ENCODE measurements at regions not wholly inside any gene's neighbourhood (a gene's known extent, or its start where the extent isn't known, plus 50 kb on each side); places are given as distances from the start of the nearest gene placed in this dataset.

DNA sequence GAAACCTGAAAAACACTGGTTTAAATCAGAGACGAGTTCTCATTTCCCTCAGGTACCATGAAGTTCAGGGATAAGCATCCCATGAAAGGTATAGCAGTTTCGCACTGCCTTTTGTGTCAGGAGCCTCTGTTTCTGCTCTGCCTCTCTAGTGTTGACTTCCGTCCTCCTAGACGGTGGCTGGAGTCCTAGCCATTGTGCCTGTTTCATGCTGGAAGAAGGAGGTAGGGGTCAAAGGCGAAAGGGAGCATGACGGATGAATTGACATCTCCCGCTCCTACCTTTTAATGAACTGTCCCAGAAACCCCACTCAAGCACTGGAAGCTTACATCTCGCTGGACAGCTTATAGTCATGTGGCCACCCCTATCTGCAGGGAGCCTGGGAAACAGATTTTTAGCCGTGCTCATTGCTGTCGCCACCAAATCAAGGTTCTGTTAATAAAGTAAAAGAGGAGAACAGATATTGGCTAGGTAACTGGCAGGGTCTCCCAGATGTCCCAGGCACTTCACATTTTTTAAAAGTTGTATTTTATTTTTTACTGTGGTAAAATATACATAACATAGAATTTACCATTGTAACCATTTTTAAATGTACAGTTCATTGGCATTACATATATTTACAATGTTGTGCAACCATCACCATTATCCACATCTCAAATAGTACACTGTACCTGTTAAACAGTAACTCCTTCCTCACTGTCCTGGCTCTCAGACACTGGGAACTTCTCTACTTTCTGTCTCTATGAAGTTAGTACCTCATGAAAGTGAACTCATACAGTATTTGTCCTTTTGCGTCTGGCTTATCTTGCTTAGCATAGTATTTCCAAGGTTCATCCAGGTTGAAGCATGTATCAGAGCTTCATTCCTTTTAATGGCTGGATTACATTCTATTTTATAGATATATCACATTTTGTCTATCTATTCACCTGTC is 55.0 kb upstream of the CTLA4 start (continued):
- TF ChIP-seq, protein P1, sequence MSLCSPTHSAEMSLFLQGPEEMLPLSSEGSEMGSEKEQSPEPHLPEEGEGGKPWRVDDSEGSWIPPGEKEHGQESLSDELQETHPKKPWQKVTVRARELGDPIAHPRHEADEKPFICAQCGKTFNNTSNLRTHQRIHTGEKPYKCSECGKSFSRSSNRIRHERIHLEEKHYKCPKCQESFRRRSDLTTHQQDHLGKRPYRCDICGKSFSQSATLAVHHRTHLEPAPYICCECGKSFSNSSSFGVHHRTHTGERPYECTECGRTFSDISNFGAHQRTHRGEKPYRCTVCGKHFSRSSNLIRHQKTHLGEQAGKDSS (CRISPR knock-in tag; IDR thresholded peaks at IDR 0.05; ENCODE audit: borderline replicate concordance, low read depth), result no peak
- TF ChIP-seq RFXANK (CRISPR knock-in tag; IDR thresholded peaks at IDR 0.05), result no peak
- TF ChIP-seq ZNF790 (CRISPR knock-in tag; IDR thresholded peaks at IDR 0.05; ENCODE audit: borderline replicate concordance), result no peak
- 0 out of 2 replicates have a peak, but pooled peaks have one; percentile 38 for TF ChIP-seq ZNF792 (CRISPR knock-in tag; IDR thresholded peaks at IDR 0.05)
- peak; percentile 84 for TF ChIP-seq HDAC2 (CRISPR knock-in tag; IDR thresholded peaks at IDR 0.05)
- no peak; the same call in 1 of the 2 replicates for TF ChIP-seq FOXP1 (IDR thresholded peaks at IDR 0.05)
- TF ChIP-seq FOXP1 (CRISPR knock-in tag; IDR thresholded peaks at IDR 0.05), result peak; percentile 76
- peak; percentile 95; the same call in 1 of the 2 replicates for TF ChIP-seq FOXJ3 (CRISPR knock-in tag; IDR thresholded peaks at IDR 0.05; ENCODE audit: borderline replicate concordance)
- no peak for TF ChIP-seq ZSCAN30 (CRISPR knock-in tag; IDR thresholded peaks at IDR 0.05)
- TF ChIP-seq ZNF253 (CRISPR knock-in tag; IDR thresholded peaks at IDR 0.05; ENCODE audit: borderline replicate concordance), result no peak
- TF ChIP-seq GFI1 (CRISPR knock-in tag; IDR thresholded peaks at IDR 0.05; ENCODE audit: borderline replicate concordance), result peak; percentile 75
- peak; percentile 76 for TF ChIP-seq TARDBP (CRISPR knock-in tag; IDR thresholded peaks at IDR 0.05)
- no peak for TF ChIP-seq TMF1 (CRISPR knock-in tag; IDR thresholded peaks at IDR 0.05; ENCODE audit: low read depth)
- TF ChIP-seq SRSF9 (IDR thresholded peaks at IDR 0.05; ENCODE audit: borderline replicate concordance, insufficient read depth, low read depth, low read length, poor library complexity, severe bottlenecking), result no peak
- TF ChIP-seq, protein P2, sequence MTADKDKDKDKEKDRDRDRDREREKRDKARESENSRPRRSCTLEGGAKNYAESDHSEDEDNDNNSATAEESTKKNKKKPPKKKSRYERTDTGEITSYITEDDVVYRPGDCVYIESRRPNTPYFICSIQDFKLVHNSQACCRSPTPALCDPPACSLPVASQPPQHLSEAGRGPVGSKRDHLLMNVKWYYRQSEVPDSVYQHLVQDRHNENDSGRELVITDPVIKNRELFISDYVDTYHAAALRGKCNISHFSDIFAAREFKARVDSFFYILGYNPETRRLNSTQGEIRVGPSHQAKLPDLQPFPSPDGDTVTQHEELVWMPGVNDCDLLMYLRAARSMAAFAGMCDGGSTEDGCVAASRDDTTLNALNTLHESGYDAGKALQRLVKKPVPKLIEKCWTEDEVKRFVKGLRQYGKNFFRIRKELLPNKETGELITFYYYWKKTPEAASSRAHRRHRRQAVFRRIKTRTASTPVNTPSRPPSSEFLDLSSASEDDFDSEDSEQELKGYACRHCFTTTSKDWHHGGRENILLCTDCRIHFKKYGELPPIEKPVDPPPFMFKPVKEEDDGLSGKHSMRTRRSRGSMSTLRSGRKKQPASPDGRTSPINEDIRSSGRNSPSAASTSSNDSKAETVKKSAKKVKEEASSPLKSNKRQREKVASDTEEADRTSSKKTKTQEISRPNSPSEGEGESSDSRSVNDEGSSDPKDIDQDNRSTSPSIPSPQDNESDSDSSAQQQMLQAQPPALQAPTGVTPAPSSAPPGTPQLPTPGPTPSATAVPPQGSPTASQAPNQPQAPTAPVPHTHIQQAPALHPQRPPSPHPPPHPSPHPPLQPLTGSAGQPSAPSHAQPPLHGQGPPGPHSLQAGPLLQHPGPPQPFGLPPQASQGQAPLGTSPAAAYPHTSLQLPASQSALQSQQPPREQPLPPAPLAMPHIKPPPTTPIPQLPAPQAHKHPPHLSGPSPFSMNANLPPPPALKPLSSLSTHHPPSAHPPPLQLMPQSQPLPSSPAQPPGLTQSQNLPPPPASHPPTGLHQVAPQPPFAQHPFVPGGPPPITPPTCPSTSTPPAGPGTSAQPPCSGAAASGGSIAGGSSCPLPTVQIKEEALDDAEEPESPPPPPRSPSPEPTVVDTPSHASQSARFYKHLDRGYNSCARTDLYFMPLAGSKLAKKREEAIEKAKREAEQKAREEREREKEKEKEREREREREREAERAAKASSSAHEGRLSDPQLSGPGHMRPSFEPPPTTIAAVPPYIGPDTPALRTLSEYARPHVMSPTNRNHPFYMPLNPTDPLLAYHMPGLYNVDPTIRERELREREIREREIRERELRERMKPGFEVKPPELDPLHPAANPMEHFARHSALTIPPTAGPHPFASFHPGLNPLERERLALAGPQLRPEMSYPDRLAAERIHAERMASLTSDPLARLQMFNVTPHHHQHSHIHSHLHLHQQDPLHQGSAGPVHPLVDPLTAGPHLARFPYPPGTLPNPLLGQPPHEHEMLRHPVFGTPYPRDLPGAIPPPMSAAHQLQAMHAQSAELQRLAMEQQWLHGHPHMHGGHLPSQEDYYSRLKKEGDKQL (CRISPR knock-in tag; IDR thresholded peaks at IDR 0.05; ENCODE audit: low read depth), result no peak
- peak; percentile 20; the same call in 1 of the 2 replicates for TF ChIP-seq RAD21 (CRISPR knock-in tag; IDR thresholded peaks at IDR 0.05)
- TF ChIP-seq, protein P3, sequence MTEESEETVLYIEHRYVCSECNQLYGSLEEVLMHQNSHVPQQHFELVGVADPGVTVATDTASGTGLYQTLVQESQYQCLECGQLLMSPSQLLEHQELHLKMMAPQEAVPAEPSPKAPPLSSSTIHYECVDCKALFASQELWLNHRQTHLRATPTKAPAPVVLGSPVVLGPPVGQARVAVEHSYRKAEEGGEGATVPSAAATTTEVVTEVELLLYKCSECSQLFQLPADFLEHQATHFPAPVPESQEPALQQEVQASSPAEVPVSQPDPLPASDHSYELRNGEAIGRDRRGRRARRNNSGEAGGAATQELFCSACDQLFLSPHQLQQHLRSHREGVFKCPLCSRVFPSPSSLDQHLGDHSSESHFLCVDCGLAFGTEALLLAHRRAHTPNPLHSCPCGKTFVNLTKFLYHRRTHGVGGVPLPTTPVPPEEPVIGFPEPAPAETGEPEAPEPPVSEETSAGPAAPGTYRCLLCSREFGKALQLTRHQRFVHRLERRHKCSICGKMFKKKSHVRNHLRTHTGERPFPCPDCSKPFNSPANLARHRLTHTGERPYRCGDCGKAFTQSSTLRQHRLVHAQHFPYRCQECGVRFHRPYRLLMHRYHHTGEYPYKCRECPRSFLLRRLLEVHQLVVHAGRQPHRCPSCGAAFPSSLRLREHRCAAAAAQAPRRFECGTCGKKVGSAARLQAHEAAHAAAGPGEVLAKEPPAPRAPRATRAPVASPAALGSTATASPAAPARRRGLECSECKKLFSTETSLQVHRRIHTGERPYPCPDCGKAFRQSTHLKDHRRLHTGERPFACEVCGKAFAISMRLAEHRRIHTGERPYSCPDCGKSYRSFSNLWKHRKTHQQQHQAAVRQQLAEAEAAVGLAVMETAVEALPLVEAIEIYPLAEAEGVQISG (CRISPR knock-in tag; IDR thresholded peaks at IDR 0.05), result 0 out of 2 replicates have a peak, but pooled peaks have one; percentile 25
- TF ChIP-seq, protein P4, sequence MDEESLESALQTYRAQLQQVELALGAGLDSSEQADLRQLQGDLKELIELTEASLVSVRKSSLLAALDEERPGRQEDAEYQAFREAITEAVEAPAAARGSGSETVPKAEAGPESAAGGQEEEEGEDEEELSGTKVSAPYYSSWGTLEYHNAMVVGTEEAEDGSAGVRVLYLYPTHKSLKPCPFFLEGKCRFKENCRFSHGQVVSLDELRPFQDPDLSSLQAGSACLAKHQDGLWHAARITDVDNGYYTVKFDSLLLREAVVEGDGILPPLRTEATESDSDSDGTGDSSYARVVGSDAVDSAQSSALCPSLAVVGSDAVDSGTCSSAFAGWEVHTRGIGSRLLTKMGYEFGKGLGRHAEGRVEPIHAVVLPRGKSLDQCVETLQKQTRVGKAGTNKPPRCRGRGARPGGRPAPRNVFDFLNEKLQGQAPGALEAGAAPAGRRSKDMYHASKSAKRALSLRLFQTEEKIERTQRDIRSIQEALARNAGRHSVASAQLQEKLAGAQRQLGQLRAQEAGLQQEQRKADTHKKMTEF (CRISPR knock-in tag; IDR thresholded peaks at IDR 0.05), result no peak; the same call in 1 of the 2 replicates
- no peak for TF ChIP-seq ZNF564 (CRISPR knock-in tag; IDR thresholded peaks at IDR 0.05)
- TF ChIP-seq ADNP (CRISPR knock-in tag; IDR thresholded peaks at IDR 0.05), result no peak

Measured in HepG2 (cell line).